ENCODE measurements at regions not wholly inside any gene's neighbourhood (a gene's known extent, or its start where the extent isn't known, plus 50 kb on each side); places are given as distances from the start of the nearest gene placed in this dataset.
"Not testable (repeated sequence)": the region's sequence is repeated elsewhere in the genome, so short reads cannot be mapped to it uniquely, and the experiment has no call there.

DNA sequence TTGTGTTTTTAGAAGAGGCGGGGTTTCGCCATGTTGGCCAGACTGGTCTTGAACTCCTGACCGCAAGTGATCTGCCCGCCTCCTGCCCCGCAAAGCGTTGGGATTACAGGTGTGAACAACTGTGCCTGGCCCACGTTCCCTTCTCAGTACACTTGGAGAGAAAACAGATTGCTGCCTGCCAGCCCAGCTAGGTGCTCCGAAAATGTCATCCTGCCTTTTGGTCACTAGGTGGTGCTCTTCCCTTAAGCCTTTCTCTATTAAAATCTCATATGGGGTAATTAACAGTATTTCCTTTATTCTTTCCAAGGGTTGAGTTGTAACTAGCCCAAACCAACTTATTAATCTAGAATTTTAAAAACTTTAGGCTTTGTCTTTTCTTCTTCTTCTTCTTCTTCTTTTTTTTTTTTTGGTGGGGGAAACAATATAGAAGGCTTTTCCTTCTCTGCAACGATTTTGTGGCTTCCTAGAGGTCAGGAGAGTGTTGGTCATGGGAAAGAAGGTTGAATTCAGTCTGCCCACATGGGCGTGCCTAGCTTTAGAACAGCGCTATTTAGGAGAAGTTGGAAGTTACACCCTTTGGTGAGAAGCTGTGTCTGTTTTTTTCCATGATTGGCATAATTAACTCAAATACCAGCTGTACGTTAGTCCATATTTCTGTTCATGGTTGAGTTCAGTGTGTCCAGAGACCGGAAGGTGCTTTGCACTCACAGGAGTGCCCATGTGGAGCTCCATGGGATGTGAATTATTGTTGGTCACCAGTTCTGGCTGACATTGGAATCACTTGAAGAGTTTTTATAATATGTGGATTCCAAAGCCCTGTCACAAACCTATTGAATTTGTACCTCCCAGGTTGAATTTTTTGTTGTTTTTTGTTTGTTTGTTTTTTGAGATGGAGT lies 110.1 kb downstream of the LAT start:
- TF ChIP-seq RAD21 (CRISPR knock-in tag; conservative IDR thresholded peaks at IDR 0.05 in 1 of 2, IDR thresholded peaks at IDR 0.05 in 1 of 2), result peak; percentile 15 to 28; a peak in 2 of 4 replicates
- H3K4me1 ChIP-seq (replicated peaks in 1 of 2; ENCODE audit: control insufficient read depth in 2 of 2, insufficient read depth in 2 of 2, low read length in 2 of 2); H3K4me3 ChIP-seq; H3K4me2 ChIP-seq (ENCODE audit: insufficient read depth, low read length); H3K79me2 ChIP-seq (ENCODE audit: control insufficient read depth, insufficient read depth, low read length); H3K36me3 ChIP-seq (ENCODE audit: control insufficient read depth, insufficient read depth, low read length); H3K27me3 ChIP-seq (ENCODE audit: control insufficient read depth in 2 of 2, insufficient read depth in 2 of 2, low read length in 2 of 2); H3K9ac ChIP-seq (ENCODE audit: insufficient read depth in 1 of 2, low read depth in 2 of 2, low read length in 2 of 2); in situ Hi-C loops (cut with MboI); BruUV-seq (replicated peaks); H3K9me1 ChIP-seq (ENCODE audit: control insufficient read depth, insufficient read depth, low read length); H2AFZ ChIP-seq (ENCODE audit: low read depth, low read length); POLR2A ChIA-PET; DNase-seq (ENCODE audit: extremely low read depth in 1 of 4, low spot score in 3 of 4); H4K20me1 ChIP-seq (replicated peaks; ENCODE audit: control insufficient read depth, insufficient read depth, low read length); CTCF ChIA-PET (ENCODE audit: low intra/inter-chr PET ratio); intact Hi-C loops (cut with micrococcal nuclease); H3K27ac ChIP-seq (ENCODE audit: extremely low read depth, low read depth, low read length); H3K9me3 ChIP-seq (replicated peaks; ENCODE audit: control insufficient read depth, insufficient read depth, low read depth, low read length): not testable (repeated sequence)
- ATAC-seq (peak; percentile 87), FAIRE-seq (peak; percentile 40)
- 8% methylated on average over 6 of the region's 13 CpGs for WGBS (ENCODE audit: insufficient coverage, low coverage, missing lambda C conversion rate)

DNA sequence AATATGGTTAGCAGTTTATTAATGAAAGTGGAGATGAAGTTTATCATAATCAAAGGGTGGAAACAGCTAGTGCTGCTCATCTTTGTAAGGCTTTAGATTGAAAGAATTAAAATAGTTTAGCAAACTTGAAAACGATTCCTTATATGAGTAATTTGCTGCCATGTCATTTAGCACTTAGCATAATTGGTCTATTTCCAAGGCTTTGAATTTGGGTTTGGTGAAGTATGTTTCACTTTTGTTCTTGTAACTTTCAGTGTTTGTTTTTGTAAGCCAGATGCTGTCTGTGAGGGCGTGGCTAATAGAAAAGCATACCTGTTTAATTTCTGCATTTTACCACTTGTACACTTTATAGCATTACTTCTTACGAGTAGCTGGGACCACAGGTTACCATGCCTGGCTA lies 109.5 kb downstream of the LAT start:
- ATAC-seq; BruUV-seq (replicated peaks); H3K9me1 ChIP-seq (ENCODE audit: control insufficient read depth, insufficient read depth, low read length); H3K27ac ChIP-seq (ENCODE audit: extremely low read depth, low read depth, low read length); H3K9ac ChIP-seq (ENCODE audit: insufficient read depth in 1 of 2, low read depth in 2 of 2, low read length in 2 of 2); H3K9me3 ChIP-seq (replicated peaks; ENCODE audit: control insufficient read depth, insufficient read depth, low read depth, low read length); POLR2A ChIA-PET; H3K79me2 ChIP-seq (ENCODE audit: control insufficient read depth, insufficient read depth, low read length); H3K27me3 ChIP-seq (ENCODE audit: control insufficient read depth in 2 of 2, insufficient read depth in 2 of 2, low read length in 2 of 2); CTCF ChIA-PET (ENCODE audit: low intra/inter-chr PET ratio); in situ Hi-C loops (cut with MboI); H3K4me3 ChIP-seq; H3K4me2 ChIP-seq (ENCODE audit: insufficient read depth, low read length); FAIRE-seq; H3K4me1 ChIP-seq (replicated peaks in 1 of 2; ENCODE audit: control insufficient read depth in 2 of 2, insufficient read depth in 2 of 2, low read length in 2 of 2); H3K36me3 ChIP-seq (ENCODE audit: control insufficient read depth, insufficient read depth, low read length); intact Hi-C loops (cut with micrococcal nuclease); H2AFZ ChIP-seq (ENCODE audit: low read depth, low read length); DNase-seq (ENCODE audit: extremely low read depth in 1 of 4, low spot score in 3 of 4); H4K20me1 ChIP-seq (replicated peaks; ENCODE audit: control insufficient read depth, insufficient read depth, low read length): not testable (repeated sequence)
- 29% methylated on average over 2 of the region's 3 CpGs for WGBS (ENCODE audit: insufficient coverage, low coverage, missing lambda C conversion rate)

All from K562 (cell line).